ENCODE measurements at regions not wholly inside any gene's neighbourhood (a gene's known extent, or its start where the extent isn't known, plus 50 kb on each side); places are given as distances from the start of the nearest gene placed in this dataset.
A peak's percentile ranks its signal among the peaks of the same experiment; 100 is the strongest.

DNA sequence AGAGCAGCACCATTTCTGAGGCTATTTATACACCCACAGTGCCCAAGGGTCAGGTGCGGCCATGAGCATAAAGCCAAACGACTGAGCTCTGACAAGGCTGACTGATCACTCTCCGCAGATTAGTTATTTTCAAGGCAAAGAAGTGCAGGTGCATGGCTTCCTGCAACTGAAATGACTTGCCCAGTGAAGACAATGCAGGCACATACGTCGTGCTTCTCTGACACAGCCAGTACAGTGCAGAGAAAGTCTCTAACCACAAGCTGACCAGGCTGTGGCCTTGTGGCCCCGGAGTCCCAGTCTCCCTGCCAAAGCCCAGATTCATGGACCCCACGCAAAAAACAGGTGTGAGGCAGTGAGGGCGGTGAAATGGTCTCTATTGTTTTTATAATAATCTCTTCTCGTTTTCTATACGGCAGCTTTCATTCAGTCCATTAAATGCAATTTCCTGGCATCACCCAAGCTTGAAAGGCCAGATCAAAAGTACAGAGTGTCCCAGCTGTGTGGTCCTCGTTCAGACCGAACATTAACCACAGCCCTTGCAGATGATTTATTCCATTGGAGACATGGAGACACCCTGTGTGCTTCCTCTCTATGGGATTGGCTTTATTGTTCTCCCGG lies 447.0 kb upstream of the ID2 start:
- TF ChIP-seq, protein P1, sequence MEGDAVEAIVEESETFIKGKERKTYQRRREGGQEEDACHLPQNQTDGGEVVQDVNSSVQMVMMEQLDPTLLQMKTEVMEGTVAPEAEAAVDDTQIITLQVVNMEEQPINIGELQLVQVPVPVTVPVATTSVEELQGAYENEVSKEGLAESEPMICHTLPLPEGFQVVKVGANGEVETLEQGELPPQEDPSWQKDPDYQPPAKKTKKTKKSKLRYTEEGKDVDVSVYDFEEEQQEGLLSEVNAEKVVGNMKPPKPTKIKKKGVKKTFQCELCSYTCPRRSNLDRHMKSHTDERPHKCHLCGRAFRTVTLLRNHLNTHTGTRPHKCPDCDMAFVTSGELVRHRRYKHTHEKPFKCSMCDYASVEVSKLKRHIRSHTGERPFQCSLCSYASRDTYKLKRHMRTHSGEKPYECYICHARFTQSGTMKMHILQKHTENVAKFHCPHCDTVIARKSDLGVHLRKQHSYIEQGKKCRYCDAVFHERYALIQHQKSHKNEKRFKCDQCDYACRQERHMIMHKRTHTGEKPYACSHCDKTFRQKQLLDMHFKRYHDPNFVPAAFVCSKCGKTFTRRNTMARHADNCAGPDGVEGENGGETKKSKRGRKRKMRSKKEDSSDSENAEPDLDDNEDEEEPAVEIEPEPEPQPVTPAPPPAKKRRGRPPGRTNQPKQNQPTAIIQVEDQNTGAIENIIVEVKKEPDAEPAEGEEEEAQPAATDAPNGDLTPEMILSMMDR (IDR thresholded peaks at IDR 0.05; ENCODE audit: low read depth, low read length, poor library complexity, severe bottlenecking): no peak
- TF ChIP-seq EZH2phosphoT487 (IDR thresholded peaks at IDR 0.05; ENCODE audit: borderline replicate concordance, low read length): no peak
- Histone ChIP-seq H3K4me2 (ENCODE audit: low read length) (peak overlapping the region; percentile 91), H3K4me3 (ENCODE audit: low read length) (peak overlapping the region; percentile 68), H3F3A (ENCODE audit: control insufficient read depth, insufficient read depth) (peaks cover 25% of the 10 kb centered on the region), H4K20me1 (ENCODE audit: control insufficient read depth, insufficient read depth, low read depth, low read length) (no peaks in the 10 kb centered on the region), H3K27me3 (ENCODE audit: control insufficient read depth, low read length) (no peaks in the 10 kb centered on the region), H3K9me3 (ENCODE audit: control insufficient read depth, insufficient read depth, low read length) (no peaks in the 10 kb centered on the region), H3K36me3 (ENCODE audit: control insufficient read depth, low read length) (peaks cover 19% of the 10 kb centered on the region), H3K9me2 (replicated peaks; ENCODE audit: control insufficient read depth, low read length) (no peaks in the 10 kb centered on the region), H3K4me1 (ENCODE audit: control insufficient read depth, low read length) (peaks cover 98% of the 10 kb centered on the region), H3K27ac (ENCODE audit: low read depth, low read length) (peak overlapping the region; percentile 97), H3K79me2 (ENCODE audit: control insufficient read depth, low read length) (no peaks in the 10 kb centered on the region)

DNA sequence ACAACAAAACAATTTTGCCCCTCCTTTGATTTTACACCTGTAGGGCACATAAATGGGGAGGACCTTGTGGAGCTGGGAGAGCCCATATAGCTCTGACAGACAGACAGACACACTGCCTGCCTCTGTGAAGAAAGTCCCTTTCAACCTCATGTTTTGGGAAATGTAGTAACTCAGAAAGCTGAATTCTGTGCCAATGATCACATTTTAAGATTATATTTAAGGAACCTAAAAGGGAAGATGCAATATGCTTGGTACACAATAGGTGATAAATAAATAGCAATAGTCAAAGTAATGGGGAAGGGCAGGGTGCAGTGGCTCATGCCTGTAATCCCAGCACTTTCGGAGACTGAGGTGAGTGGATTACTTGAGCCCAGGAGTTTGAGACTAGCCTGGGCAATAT lies 446.4 kb upstream of the ID2 start:
- H3K36me3 ChIP-seq (ENCODE audit: control insufficient read depth, low read length): peaks cover 19% of the 10 kb centered on the region
- no peaks in the 10 kb centered on the region for H3K79me2 ChIP-seq (ENCODE audit: control insufficient read depth, low read length)
- no peaks in the 10 kb centered on the region for H3K9me2 ChIP-seq (replicated peaks; ENCODE audit: control insufficient read depth, low read length)
- peaks cover 93% of the 10 kb centered on the region for H3K4me1 ChIP-seq (ENCODE audit: control insufficient read depth, low read length)
- peak overlapping the region; percentile 91 for H3K4me2 ChIP-seq (ENCODE audit: low read length)
- no peaks in the 10 kb centered on the region for H4K20me1 ChIP-seq (ENCODE audit: control insufficient read depth, insufficient read depth, low read depth, low read length)
- H3K9me3 ChIP-seq (ENCODE audit: control insufficient read depth, insufficient read depth, low read length): no peaks in the 10 kb centered on the region
- no peak for TF ChIP-seq EZH2phosphoT487 (IDR thresholded peaks at IDR 0.05; ENCODE audit: borderline replicate concordance, low read length)
- TF ChIP-seq, protein P1 (IDR thresholded peaks at IDR 0.05; ENCODE audit: low read depth, low read length, poor library complexity, severe bottlenecking): no peak
- peak overlapping the region; percentile 97 for H3K27ac ChIP-seq (ENCODE audit: low read depth, low read length)
- peaks cover 25% of the 10 kb centered on the region for H3F3A ChIP-seq (ENCODE audit: control insufficient read depth, insufficient read depth)
- no peaks in the 10 kb centered on the region for H3K27me3 ChIP-seq (ENCODE audit: control insufficient read depth, low read length)
- H3K4me3 ChIP-seq (ENCODE audit: low read length): peak overlapping the region; percentile 68

DNA sequence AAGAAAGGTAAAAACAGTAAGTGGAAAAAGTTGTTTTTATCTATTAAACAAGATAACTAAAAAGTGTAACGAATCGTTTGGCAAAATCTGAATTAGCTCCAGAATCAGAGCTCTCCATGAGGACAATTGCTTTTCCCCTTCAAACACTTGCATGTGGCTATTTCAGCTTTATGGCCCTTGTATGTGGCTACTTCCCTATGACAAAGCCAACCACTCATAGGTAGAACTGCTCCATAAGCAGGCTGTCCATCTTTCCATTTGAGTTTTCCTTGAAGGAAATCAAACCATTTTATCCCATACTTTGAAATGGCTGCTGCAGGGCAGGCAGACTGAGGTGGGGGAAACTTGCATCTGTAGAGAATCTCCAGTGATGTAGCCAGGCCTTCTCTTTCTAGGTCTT lies 445.5 kb upstream of the ID2 start:
- H3K27me3 ChIP-seq (ENCODE audit: control insufficient read depth, low read length): no peaks in the 10 kb centered on the region
- peaks cover 25% of the 10 kb centered on the region for H3F3A ChIP-seq (ENCODE audit: control insufficient read depth, insufficient read depth)
- no peaks in the 10 kb centered on the region for H3K9me2 ChIP-seq (replicated peaks; ENCODE audit: control insufficient read depth, low read length)
- H3K4me2 ChIP-seq (ENCODE audit: low read length): no peak overlapping the region
- H3K79me2 ChIP-seq (ENCODE audit: control insufficient read depth, low read length): no peaks in the 10 kb centered on the region
- H3K9me3 ChIP-seq (ENCODE audit: control insufficient read depth, insufficient read depth, low read length): no peaks in the 10 kb centered on the region
- no peaks in the 10 kb centered on the region for H4K20me1 ChIP-seq (ENCODE audit: control insufficient read depth, insufficient read depth, low read depth, low read length)
- TF ChIP-seq, protein P1 (IDR thresholded peaks at IDR 0.05; ENCODE audit: low read depth, low read length, poor library complexity, severe bottlenecking): no peak
- TF ChIP-seq EZH2phosphoT487 (IDR thresholded peaks at IDR 0.05; ENCODE audit: borderline replicate concordance, low read length): no peak
- peak overlapping the region; percentile 97; the same call in 1 of the 2 replicates for H3K27ac ChIP-seq (ENCODE audit: low read depth, low read length)
- H3K36me3 ChIP-seq (ENCODE audit: control insufficient read depth, low read length): peaks cover 13% of the 10 kb centered on the region
- H3K4me1 ChIP-seq (ENCODE audit: control insufficient read depth, low read length): peaks cover 87% of the 10 kb centered on the region
- H3K4me3 ChIP-seq (ENCODE audit: low read length): no peak overlapping the region

Data from DOHH2 (cell line).